Uterus (tissue), 2 donors: ENCODE measurements at regions not wholly inside any gene's neighbourhood (a gene's known extent, or its start where the extent isn't known, plus 50 kb on each side); places are given as distances from the start of the nearest gene placed in this dataset.

Source experiments
- POLR2A ChIP-seq, 2 donors: fragments of 450-650 bp; IDR thresholded peaks; one replicate each; pipeline ENCODE4 v1.6.1; 2016; ENCODE audit warnings: antibody characterized with exemption in 2 of 2, mild to moderate bottlenecking in 1 of 2, moderate library complexity in 1 of 2
- TF ChIP-seq, protein P1 (sequence below), 4 experiments: fragments of 200-600 bp in 2 of 4; fragments of 450-650 bp in 2 of 4; sonication (generic) in 2 of 4; IDR thresholded peaks; one replicate each; pipeline ENCODE4 v1.5.1; 2016 to 2019; ENCODE audit warnings: antibody characterized with exemption in 4 of 4, mild to moderate bottlenecking in 2 of 4, moderate library complexity in 1 of 4

DNA sequence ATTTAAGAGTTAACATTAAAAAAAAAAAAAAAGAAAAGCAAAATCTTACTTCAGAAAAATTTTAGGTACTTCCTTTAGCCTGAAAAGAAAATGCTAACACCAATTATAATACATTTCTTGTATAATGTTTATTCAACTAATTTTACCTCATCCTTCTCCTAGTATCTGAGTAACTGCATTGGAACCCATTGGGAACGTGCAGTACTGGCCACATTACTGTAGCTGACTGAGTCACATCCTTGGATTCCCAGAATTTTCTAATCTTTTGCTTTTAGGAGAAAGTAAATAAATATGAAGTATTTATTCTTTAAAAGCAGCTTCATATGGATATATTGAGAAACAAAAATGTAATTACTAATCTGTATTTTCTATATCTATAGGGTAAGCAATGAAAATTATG, 82.6 kb upstream of the SLITRK2 start:
- TF ChIP-seq, protein P1, sequence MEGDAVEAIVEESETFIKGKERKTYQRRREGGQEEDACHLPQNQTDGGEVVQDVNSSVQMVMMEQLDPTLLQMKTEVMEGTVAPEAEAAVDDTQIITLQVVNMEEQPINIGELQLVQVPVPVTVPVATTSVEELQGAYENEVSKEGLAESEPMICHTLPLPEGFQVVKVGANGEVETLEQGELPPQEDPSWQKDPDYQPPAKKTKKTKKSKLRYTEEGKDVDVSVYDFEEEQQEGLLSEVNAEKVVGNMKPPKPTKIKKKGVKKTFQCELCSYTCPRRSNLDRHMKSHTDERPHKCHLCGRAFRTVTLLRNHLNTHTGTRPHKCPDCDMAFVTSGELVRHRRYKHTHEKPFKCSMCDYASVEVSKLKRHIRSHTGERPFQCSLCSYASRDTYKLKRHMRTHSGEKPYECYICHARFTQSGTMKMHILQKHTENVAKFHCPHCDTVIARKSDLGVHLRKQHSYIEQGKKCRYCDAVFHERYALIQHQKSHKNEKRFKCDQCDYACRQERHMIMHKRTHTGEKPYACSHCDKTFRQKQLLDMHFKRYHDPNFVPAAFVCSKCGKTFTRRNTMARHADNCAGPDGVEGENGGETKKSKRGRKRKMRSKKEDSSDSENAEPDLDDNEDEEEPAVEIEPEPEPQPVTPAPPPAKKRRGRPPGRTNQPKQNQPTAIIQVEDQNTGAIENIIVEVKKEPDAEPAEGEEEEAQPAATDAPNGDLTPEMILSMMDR (IDR thresholded peaks at IDR 0.05) = no peak
- no peak for TF ChIP-seq POLR2A (IDR thresholded peaks at IDR 0.05)
